GM12878 (cell line): ENCODE measurements at regions not wholly inside any gene's neighbourhood (a gene's known extent, or its start where the extent isn't known, plus 50 kb on each side); places are given as distances from the start of the nearest gene placed in this dataset.

Experiments used
- ATAC-seq: fragments of 200-7000 bp; cut with Tn5 transposase; 3 replicates; pipeline ENCODE4 v1.9.1; 2020; ENCODE audit warnings: mild to moderate bottlenecking, moderate library complexity
- BruUV-seq: library from RNA; stranded (reverse); fragments of 400-500 nt; replicated peaks from 2 replicates; lab custom pipeline; 2021; lab: Mats Ljungman, UMichigan
- CTCF ChIA-PET: fragments of 300-600 bp; sonication (Branson Sonifier 250); formaldehyde crosslinking; extraction: SDS; loops from one replicate; lab custom pipeline; 2021; ENCODE audit warnings: inconsistent platforms; lab: Yijun Ruan, JAX
- POLR2A ChIA-PET: fragments of 350-600 bp; formaldehyde crosslinking; extraction: SDS; loops from one replicate; lab custom pipeline; 2021; ENCODE audit warnings: inconsistent platforms; lab: Charles Lee
- RAD21 ChIA-PET: fragments of 300-600 bp; sonication (Branson Sonifier 250); formaldehyde crosslinking; loops from one replicate; lab custom pipeline; 2023; ENCODE audit warnings: antibody characterized with exemption; ENCODE audit not compliant: unreplicated experiment; lab: Charles Lee
- SMC1A ChIA-PET: fragments of 300-600 bp; sonication (Branson Sonifier 250); formaldehyde crosslinking; loops from one replicate; lab custom pipeline; 2023; ENCODE audit not compliant: unreplicated experiment, uncharacterized antibody; lab: Charles Lee
- DNase-seq: peaks from one replicate; pipeline ENCODE4 v3.0.0-alpha.2; 2011; ENCODE audit warnings: low read depth, low spot score
- FAIRE-seq: peaks from 3 replicates; lab custom pipeline; 2011; peaks lifted over from hg19 to GRCh38; lab: Jason Lieb, UNC
- H2AFZ ChIP-seq: 2 replicates; pipeline ENCODE4 v1.6.0; 2011; ENCODE audit warnings: low read depth, low read length, control low read depth; ENCODE audit not compliant: control insufficient read depth
- H3K27ac ChIP-seq: 2 replicates; pipeline ENCODE4 v1.5.1; 2011; ENCODE audit warnings: control low read depth; ENCODE audit not compliant: control insufficient read depth, insufficient read depth
- H3K27me3 ChIP-seq, 2 experiments: replicated peaks in 1 of 2; 2 replicates each; pipeline versions ENCODE4 v1.6.0 to v1.6.1; 2011; ENCODE audit warnings: low read length in 1 of 2; ENCODE audit not compliant: control insufficient read depth in 2 of 2, insufficient read depth in 2 of 2
- H3K36me3 ChIP-seq, 2 experiments: 2 replicates each; pipeline ENCODE4 v1.5.1; 2011; ENCODE audit warnings: low read length in 1 of 2; ENCODE audit not compliant: control insufficient read depth in 2 of 2, insufficient read depth in 2 of 2
- H3K4me1 ChIP-seq: 2 replicates; pipeline ENCODE4 v1.6.1; 2011; ENCODE audit warnings: mild to moderate bottlenecking, low read length, moderate library complexity, mixed read lengths; ENCODE audit not compliant: control insufficient read depth, insufficient read depth
- H3K4me2 ChIP-seq: 2 replicates; pipeline ENCODE4 v1.6.0; 2011; ENCODE audit warnings: control low read depth; ENCODE audit not compliant: control insufficient read depth, insufficient read depth
- H3K4me3 ChIP-seq: fragments of 200-600 bp; sonication (generic); 2 replicates; pipeline ENCODE4 v1.5.1; 2016
- H3K79me2 ChIP-seq: 2 replicates; pipeline ENCODE4 v1.6.0; 2011; ENCODE audit warnings: low read length; ENCODE audit not compliant: control insufficient read depth, insufficient read depth
- H3K9ac ChIP-seq: 2 replicates; pipeline ENCODE4 v1.8.0; 2011; ENCODE audit warnings: low read length, control low read depth, mixed read lengths; ENCODE audit not compliant: control insufficient read depth, insufficient read depth
- H3K9me3 ChIP-seq: replicated peaks from 3 replicates; pipeline ENCODE4 v1.5.1; 2011; ENCODE audit warnings: mild to moderate bottlenecking, low read length; ENCODE audit not compliant: control insufficient read depth, insufficient read depth
- H4K20me1 ChIP-seq: 2 replicates; pipeline ENCODE4 v1.6.0; 2011; ENCODE audit not compliant: control insufficient read depth, insufficient read depth
- CBX3 ChIP-seq: fragments of 200-600 bp; sonication (generic); IDR thresholded peaks from 2 replicates; pipeline ENCODE4 v1.6.1; 2016; ENCODE audit warnings: low read depth, borderline replicate concordance
- HSF1 ChIP-seq: fragments of 150-350 bp; IDR thresholded peaks from 2 replicates; pipeline ENCODE4 v1.6.1; 2014; ENCODE audit warnings: mild to moderate bottlenecking, low read depth, low read length
- IRF5 ChIP-seq: fragments of 450-650 bp; IDR thresholded peaks from 2 replicates; pipeline ENCODE4 v1.6.1; 2017; ENCODE audit warnings: borderline replicate concordance
- MAX ChIP-seq: IDR thresholded peaks from 2 replicates; pipeline ENCODE4 v1.6.1; 2012; ENCODE audit warnings: low read depth, low read length, improper control_type of control experiment
- NFIC ChIP-seq: IDR thresholded peaks from 2 replicates; pipeline ENCODE4 v1.6.1; 2012; ENCODE audit warnings: low read depth, mild to moderate bottlenecking, inconsistent platforms, low read length, moderate library complexity
- PAX5 ChIP-seq: IDR thresholded peaks from 2 replicates; pipeline ENCODE4 v1.6.1; 2011; ENCODE audit warnings: low read depth, low read length, borderline replicate concordance
- PBX3 ChIP-seq: IDR thresholded peaks from 2 replicates; pipeline ENCODE4 v1.6.1; 2011; ENCODE audit warnings: mild to moderate bottlenecking, low read depth, low read length, moderate library complexity; ENCODE audit not compliant: insufficient replicate concordance
- RELB ChIP-seq: fragments of 450-650 bp; IDR thresholded peaks from 2 replicates; pipeline ENCODE4 v1.6.1; 2017; ENCODE audit warnings: low read depth, mild to moderate bottlenecking, moderate library complexity
- RFX5 ChIP-seq: IDR thresholded peaks from 2 replicates; pipeline ENCODE4 v1.6.1; 2011; ENCODE audit warnings: low read depth, low read length, improper control_type of control experiment
- SMC3 ChIP-seq: IDR thresholded peaks from 2 replicates; pipeline ENCODE4 v1.6.1; 2011; ENCODE audit warnings: low read length, improper control_type of control experiment, borderline replicate concordance
- SPI1 ChIP-seq: IDR thresholded peaks from 2 replicates; pipeline ENCODE4 v1.6.1; 2011; ENCODE audit warnings: low read depth, mild to moderate bottlenecking, low read length, moderate library complexity, borderline replicate concordance; ENCODE audit not compliant: insufficient read depth
- SUZ12 ChIP-seq: fragments of 200-600 bp; sonication (generic); IDR thresholded peaks from one replicate; pipeline ENCODE4 v1.6.1; 2018; ENCODE audit warnings: antibody characterized with exemption, mild to moderate bottlenecking; ENCODE audit not compliant: unreplicated experiment
- TAF1 ChIP-seq: IDR thresholded peaks from 2 replicates; pipeline ENCODE4 v1.6.1; 2011; ENCODE audit warnings: mild to moderate bottlenecking, low read depth, low read length, borderline replicate concordance
- WRNIP1 ChIP-seq: IDR thresholded peaks from 2 replicates; pipeline ENCODE4 v1.6.1; 2011; ENCODE audit warnings: low read depth, low read length, improper control_type of control experiment, borderline replicate concordance
- ZZZ3 ChIP-seq: IDR thresholded peaks from 2 replicates; pipeline ENCODE4 v1.6.1; 2011; ENCODE audit warnings: low read depth; ENCODE audit not compliant: control insufficient read depth, insufficient read length
- WGBS: methylation state at CpG from one replicate; pipeline ENCODE4 v1.1.6; 2016; ENCODE audit warnings: low lambda C conversion rate; ENCODE audit not compliant: insufficient replicate concordance, insufficient coverage; ENCODE audit errors: missing lambda C conversion rate; 5-methylcytosine and 5-hydroxymethylcytosine counted together
- in situ Hi-C: fragments of 300-500 bp; cut with MboI; formaldehyde crosslinking; loops from 9 replicates; pipeline ENCODE4 v1.14.3; 2018; ENCODE audit warnings: mixed read lengths
- intact Hi-C: fragments of 100-400 bp; cut with micrococcal nuclease; formaldehyde crosslinking; loops from one replicate; pipeline ENCODE4 v1.14.2; 2022; ENCODE audit not compliant: unreplicated experiment

GRCh38 chr12:59980476-59980875, 384.6 kb downstream of the SLC16A7 start:
- Histone ChIP-seq H3K79me2 (no peaks in the 10 kb centered on the region), H4K20me1 (no peaks in the 10 kb centered on the region), H3K27me3 (no peaks in the 10 kb centered on the region), H2AFZ (no peak overlapping the region), H3K4me3 (no peak overlapping the region), H3K9ac (no peak overlapping the region), H3K27ac (no peak overlapping the region), H3K36me3 (no peaks in the 10 kb centered on the region), H3K9me3 (no peaks in the 10 kb centered on the region), H3K4me2 (no peak overlapping the region), H3K4me1 (no peaks in the 10 kb centered on the region)
- in situ Hi-C loops = no loop called here
- DNase-seq (no peak), ATAC-seq (no peak), FAIRE-seq (no peak)
- intact Hi-C loops = no loop called here
- ChIA-PET SMC1A (interaction anchor here (0.6 kb wide), 1 partner anchor 13 kb away, joined by 3 read pairs; no protein-coding TSS in a partner anchor), RAD21 (no interaction called here), POLR2A (no interaction called here), CTCF (no interaction called here)
- BruUV-seq = no TSS peak
- 44% methylated on average over 1 of the region's 1 CpG for WGBS
- TF ChIP-seq WRNIP1 (no peak), RELB (no peak), SPI1 (no peak), RFX5 (no peak), SUZ12 (no peak), PAX5 (no peak), IRF5 (no peak), HSF1 (no peak), TAF1 (no peak), MAX (no peak), SMC3 (no peak), NFIC (no peak), ZZZ3 (no peak), CBX3 (no peak), PBX3 (no peak)
